Activated CD8-positive, alpha-beta T cell treated with anti-CD3 and anti-CD28 coated beads, Interleukin-2, amount 10 ng/mL, durations not matched to agents 7 days and 5 days (primary cell): ENCODE measurements at regions not wholly inside any gene's neighbourhood (a gene's known extent, or its start where the extent isn't known, plus 50 kb on each side); places are given as distances from the start of the nearest gene placed in this dataset.

ENCODE experiments used
- ATAC-seq: fragments of 150-1000 bp; cut with Tn5 transposase; one replicate; pipeline ENCODE4 v1.10.0; 2021; ENCODE audit warnings: moderate library complexity
- CTCF ChIA-PET: fragments of 350-600 bp; sonication (Branson Sonifier 250); formaldehyde crosslinking; loops from one replicate; lab custom pipeline; 2021; ENCODE audit warnings: antibody characterized with exemption; lab: Charles Lee
- POLR2A ChIA-PET: fragments of 350-600 bp; sonication (Branson Sonifier 250); formaldehyde crosslinking; loops from one replicate; lab custom pipeline; 2021; ENCODE audit warnings: antibody characterized with exemption; lab: Charles Lee
- DNase-seq: peaks from one replicate; pipeline ENCODE4 v3.0.0-alpha.2; 2020
- H3K27ac Mint-ChIP-seq: one replicate; pipeline ENCODE4 v1.8.0; 2021; ENCODE audit warnings: mild to moderate bottlenecking, mixed read lengths
- H3K27me3 Mint-ChIP-seq: one replicate; pipeline ENCODE4 v1.8.0; 2021; ENCODE audit warnings: low read depth, mixed read lengths
- H3K36me3 Mint-ChIP-seq: one replicate; pipeline ENCODE4 v1.8.0; 2021; ENCODE audit warnings: low read depth, mixed read lengths
- H3K4me1 Mint-ChIP-seq: one replicate; pipeline ENCODE4 v1.8.0; 2021; ENCODE audit warnings: low read depth, mixed read lengths
- H3K4me3 Mint-ChIP-seq: one replicate; pipeline ENCODE4 v1.8.0; 2021; ENCODE audit warnings: mild to moderate bottlenecking, mixed read lengths
- H3K9me3 Mint-ChIP-seq: one replicate; pipeline ENCODE4 v1.8.0; 2022; ENCODE audit warnings: mixed read lengths; ENCODE audit not compliant: insufficient read depth

DNA sequence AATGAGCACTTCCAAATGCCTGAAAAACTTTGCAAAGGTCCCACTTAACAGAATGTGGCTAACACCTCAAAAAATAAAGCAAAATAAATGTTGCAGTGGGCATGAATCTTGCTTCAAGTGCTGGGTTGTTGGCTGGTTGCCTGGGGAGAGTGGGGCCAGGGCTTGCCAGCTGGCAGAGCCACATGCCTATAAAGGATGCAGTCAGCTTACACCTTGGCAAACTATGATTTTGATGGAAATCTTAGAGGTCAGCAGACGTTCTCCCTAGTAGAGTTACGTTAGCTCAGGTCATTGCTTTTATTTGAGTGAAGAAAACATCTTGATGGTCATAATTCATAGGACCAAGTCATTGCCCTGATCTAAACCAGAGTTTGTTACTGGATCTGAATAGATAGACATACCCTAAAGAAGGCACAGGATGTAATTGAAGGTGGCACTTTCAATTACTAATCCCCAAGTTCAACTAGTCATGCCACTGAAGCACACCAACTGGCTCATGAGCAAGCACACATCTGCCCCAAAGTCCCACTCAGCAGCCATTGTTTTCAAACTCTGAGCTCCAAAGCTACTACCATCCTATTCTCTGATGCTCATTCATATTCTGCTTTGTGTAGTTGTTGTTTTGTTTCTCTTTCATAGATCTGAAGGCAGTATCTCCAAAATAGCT lies 51.2 kb upstream of the ZSWIM6 start:
- CTCF ChIA-PET: interaction anchor here (1.0 kb wide), 1 partner anchor 51 kb away, joined by 3 read pairs; no protein-coding TSS in a partner anchor
- Mint-ChIP-seq H3K9me3 (no peaks in the 10 kb centered on the region), H3K27ac (no peak overlapping the region), H3K4me3 (no peak overlapping the region), H3K36me3 (no peaks in the 10 kb centered on the region), H3K4me1 (peaks cover 16% of the 10 kb centered on the region), H3K27me3 (peaks cover 1% of the 10 kb centered on the region)
- ATAC-seq (peak; percentile 65), DNase-seq (peak; percentile 48)
- POLR2A ChIA-PET: no interaction called here

GRCh38 chr5:61281686-61282085 lies 50.4 kb upstream of the ZSWIM6 start:
- CTCF ChIA-PET: interaction anchor here (1.0 kb wide), 1 partner anchor 50 kb away, joined by 3 read pairs; no protein-coding TSS in a partner anchor
- H3K36me3 Mint-ChIP-seq: no peaks in the 10 kb centered on the region

More at GRCh38 chr5:61281686-61282085, 50.4 kb upstream of the ZSWIM6 start:
- POLR2A ChIA-PET: no interaction called here
- Mint-ChIP-seq H3K27me3 (no peaks in the 10 kb centered on the region), H3K9me3 (no peaks in the 10 kb centered on the region), H3K27ac (no peak overlapping the region), H3K4me1 (peaks cover 12% of the 10 kb centered on the region), H3K4me3 (no peak overlapping the region)
- DNase-seq (no peak), ATAC-seq (no peak)
